COLO668 (cell line): ENCODE measurements at regions not wholly inside any gene's neighbourhood (a gene's known extent, or its start where the extent isn't known, plus 50 kb on each side); places are given as distances from the start of the nearest gene placed in this dataset.

Experiments
- DNase-seq: peaks from one replicate; lab custom pipeline; 2025; ENCODE audit not compliant: unreplicated experiment; lab: John Stamatoyannopoulos, UW

GRCh38 chr12:72082986-72083820, 144.6 kb downstream of the TPH2 start:
- DNase-seq, result no peak

GRCh38 chr12:72084061-72084460, 145.4 kb downstream of the TPH2 start:
- DNase-seq, result no peak

- no peak for DNase-seq
Observed at GRCh38 chr12:72084880-72085279, 146.2 kb downstream of the TPH2 start.

- no peak for DNase-seq
Observed at GRCh38 chr12:72089678-72090077, 151.0 kb downstream of the TPH2 start.

- no peak for DNase-seq
Observed at GRCh38 chr12:72093424-72093823, 154.8 kb downstream of the TPH2 start.

DNA sequence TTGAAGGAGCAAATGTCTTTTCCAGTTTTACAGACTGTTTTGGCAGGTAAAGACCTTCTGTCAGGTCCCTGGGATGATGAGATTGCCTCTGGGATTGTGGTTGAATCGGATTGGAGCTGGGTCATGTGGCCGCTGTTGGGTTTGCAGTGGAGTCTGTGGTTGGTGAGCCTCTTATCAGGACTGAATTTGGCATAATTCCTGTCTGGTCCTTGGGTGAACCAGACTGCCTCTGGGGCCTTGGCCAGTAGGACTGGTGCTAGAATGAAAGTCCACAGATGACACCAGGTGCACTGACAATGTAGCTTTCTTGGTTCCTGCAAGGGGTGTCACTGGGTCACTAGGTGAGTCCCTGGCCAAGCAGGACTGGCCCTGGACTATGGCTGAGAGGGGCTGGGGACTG, 155.3 kb downstream of the TPH2 start:
- no peak for DNase-seq

GRCh38 chr12:72094490-72094889, 155.8 kb downstream of the TPH2 start:
- DNase-seq, result peak; percentile 54

- no peak for DNase-seq
Observed at GRCh38 chr12:72095025-72095424, 156.4 kb downstream of the TPH2 start.

GRCh38 chr12:72098622-72099021, 160.0 kb downstream of the TPH2 start:
- DNase-seq, result no peak

GRCh38 chr12:72100854-72101253, 162.2 kb downstream of the TPH2 start:
- DNase-seq, result no peak

DNA sequence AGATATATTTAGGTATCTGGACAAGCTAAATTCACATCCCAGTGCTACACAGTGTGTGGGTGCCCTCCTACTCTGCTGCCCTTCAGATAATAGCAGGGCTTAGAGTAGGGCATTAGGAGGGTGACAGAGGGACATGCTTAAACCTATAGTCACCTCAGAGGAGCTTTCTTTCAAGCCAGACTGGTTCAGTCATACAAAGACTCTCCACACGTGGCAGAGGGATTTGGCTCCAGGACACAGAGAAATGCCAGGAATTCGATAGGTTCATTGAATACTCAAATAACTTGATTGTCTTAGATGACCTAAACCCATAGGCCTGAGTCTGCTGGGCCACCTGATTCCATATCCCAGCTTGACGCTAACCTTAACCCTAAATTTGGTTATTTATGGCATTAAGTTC, 163.5 kb downstream of the TPH2 start:
- no peak for DNase-seq

GRCh38 chr12:72105849-72106248, 166.3 kb upstream of the TRHDE start:
- no peak for DNase-seq

DNA sequence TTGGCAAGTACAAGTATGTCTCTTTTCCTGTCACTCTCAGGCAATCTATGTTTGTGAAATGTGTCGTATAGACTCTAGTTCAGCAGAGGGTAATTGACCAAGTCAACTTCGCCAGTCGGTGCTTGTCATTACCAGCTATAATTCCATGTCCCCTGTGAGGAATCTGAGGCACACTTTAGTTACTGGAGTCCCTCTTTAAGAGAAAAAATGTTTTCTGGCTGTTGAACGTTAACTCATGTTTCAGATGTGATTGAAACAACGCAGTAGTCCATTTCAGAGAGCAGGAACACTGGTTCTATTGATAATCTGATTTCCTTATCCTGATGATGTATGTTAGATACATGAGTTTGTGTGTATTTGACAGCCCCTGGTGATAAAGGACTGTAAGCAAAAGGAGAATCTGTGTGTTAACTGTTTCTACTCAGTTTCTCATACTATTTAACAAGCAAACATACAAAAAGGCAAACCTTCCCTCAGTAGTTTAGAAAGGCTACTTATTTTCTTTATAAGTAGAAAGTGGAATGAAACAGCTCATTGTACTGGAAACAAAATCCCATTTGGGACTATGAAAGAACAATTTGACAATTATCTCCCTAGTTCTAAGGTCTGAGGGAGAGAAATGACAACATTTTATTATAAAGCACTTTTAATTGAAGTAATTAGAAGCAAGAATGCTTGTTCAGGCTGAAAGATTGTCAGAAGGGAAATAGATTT, 161.1 kb upstream of the TRHDE start:
- no peak for DNase-seq

GRCh38 chr12:72111706-72112105, 160.5 kb upstream of the TRHDE start:
- DNase-seq, result no peak

DNA sequence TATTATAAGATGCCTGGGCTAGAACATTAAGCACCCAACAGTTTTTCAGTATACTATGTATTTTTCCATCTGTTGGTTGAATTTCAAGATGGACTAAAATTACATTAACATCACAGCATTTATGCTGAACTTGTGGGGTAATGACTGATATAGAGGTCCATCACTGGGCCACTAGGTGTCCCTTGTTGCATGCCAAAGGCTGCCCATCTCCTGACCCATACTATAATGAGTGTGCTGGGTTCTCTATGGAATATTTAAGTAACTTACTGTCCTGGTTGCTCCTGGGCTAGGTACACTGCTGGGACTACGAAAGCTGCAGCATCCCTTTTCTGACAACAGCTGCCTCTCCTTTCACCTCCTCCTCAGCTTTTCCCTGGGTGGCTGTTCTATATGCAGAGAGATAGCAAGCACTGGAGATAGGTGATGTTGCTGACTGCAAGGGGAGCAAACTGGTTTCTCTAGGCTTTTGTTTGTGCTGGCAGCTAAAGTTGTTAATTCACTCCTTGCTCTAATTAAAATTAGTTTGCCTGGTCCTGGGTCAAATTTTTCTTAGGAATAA, 138.6 kb upstream of the TRHDE start:
- DNase-seq, result no peak

DNA sequence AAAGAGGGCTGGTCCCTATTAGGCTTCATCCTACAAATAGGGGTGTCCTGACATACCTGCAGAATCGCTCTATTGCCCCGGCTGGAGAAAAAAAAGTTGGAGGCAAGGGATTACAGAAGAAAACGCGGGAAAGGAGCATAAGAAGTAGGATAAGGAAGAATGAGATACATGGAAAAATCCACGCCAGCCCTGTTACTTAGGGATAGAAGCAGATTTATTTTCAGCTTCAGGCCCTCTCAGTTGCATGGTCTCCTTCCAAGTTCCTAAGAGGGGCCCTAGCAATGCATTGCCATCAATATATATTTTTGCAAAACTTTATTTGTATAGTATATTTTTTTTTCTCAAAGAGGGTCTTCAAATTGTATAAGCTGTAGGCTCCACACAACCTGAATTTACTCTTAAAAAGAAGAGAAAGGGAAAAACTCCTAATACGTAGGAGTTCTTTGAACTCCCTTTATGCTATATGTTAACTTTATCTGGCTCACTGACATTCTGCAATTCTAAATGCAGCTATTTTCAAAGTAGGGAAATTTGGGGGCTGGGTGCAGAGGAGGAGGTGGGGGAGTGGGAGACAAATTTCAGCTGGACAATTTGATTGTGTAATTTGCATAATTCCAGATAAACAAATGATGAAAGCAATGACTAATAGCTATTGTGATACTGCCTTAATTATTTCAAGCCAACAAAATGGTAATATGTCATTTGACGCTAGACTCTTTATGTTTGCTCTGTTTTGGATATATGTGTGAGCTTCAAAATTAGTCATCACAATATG, 137.7 kb upstream of the TRHDE start:
- no peak for DNase-seq

DNA sequence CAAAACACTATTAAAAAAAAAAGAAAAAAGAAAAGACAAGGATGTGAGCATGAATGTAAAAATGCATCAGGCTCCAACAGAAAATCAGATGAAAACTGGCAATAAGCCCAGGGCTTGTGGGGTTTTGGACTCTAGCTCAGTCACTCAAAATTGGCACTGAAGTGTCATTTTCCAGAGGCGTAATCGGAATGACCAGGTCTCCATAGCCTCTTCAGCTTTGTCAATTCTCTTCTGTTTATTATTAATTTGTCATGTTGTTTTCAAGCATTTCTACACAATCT, 137.2 kb upstream of the TRHDE start:
- DNase-seq, result no peak

- no peak for DNase-seq
Observed at GRCh38 chr12:72136792-72137191, 135.4 kb upstream of the TRHDE start.

DNA sequence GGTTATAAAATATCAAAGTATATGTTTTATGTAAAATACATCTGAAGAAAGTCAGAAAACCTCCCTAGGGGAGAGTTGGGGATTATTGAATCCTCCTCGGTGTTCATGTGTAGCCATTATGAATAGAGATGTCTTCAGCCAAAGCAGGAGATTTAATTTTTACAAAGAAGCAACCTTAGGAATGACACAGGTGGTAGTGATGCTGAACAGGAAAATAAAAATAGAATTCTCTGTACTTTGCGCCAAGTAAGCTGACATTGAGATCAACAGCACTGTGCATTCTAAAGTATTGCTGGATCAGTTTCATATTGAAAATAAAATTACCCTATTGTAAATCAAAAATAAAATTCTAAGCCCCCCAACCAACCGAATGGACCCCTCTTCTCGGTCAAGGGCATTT, 132.8 kb upstream of the TRHDE start:
- no peak for DNase-seq

- no peak for DNase-seq
Observed at GRCh38 chr12:72141381-72141780, 130.8 kb upstream of the TRHDE start.

DNA sequence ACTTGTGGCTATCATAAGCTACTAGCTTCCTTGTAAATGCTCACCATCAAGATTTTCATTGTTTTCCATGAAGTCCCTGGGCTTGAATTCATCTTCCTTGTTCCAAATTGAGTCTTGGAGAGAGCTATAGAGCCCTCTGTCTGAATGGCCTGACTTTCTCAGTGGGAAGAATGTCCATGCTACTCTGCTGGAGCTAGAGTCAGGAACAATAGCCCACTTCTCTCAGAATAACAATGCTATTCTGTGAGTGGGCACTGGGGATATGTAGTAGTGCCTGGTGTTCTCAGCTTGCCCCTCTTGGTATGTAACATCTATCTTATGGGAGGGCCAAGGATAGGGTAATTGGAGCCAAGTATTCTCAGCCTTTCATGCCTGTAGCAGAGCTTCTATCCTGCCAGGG, 127.6 kb upstream of the TRHDE start:
- no peak for DNase-seq

DNA sequence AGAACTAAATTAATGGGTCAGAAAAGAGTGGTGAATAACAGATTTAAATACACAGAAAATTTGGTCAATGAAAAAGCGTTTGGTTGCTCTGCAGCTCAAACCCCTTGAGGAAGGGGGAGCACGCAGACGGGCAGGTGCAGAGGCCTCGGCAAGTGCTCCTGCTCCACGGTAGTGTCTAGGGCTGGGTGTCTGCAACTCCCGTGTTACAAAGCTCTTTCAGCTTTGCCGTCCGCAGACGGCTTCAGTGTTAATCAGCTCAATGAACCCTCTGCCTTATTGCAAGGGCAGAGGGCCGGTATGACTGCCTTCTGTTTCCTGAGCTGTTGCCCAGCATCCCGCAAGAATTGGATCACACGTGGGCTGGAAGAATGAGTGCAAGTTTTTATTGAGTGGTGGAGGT, 125.7 kb upstream of the TRHDE start:
- DNase-seq, result no peak
